Common myeloid progenitor, CD34-positive (primary cell): ENCODE measurements at regions not wholly inside any gene's neighbourhood (a gene's known extent, or its start where the extent isn't known, plus 50 kb on each side); places are given as distances from the start of the nearest gene placed in this dataset.
"Not testable (repeated sequence)": the region's sequence is repeated elsewhere in the genome, so short reads cannot be mapped to it uniquely, and the experiment has no call there.

Source experiments
- CTCF ChIA-PET: fragments of 350-600 bp; sonication (Branson Sonifier 250); formaldehyde crosslinking; loops from one replicate; lab custom pipeline; 2021; ENCODE audit warnings: antibody characterized with exemption; lab: Charles Lee
- POLR2A ChIA-PET: fragments of 350-600 bp; sonication (Branson Sonifier 250); formaldehyde crosslinking; loops from one replicate; lab custom pipeline; 2021; ENCODE audit warnings: antibody characterized with exemption; lab: Charles Lee
- DNase-seq, 3 donors: peaks; one replicate each; pipeline versions ENCODE4 v3.0.0 to v3.0.0-alpha.2; 2013
- H3K27ac ChIP-seq, 2 experiments: 1 replicate in 1 of 2; 2 replicates in 1 of 2; pipeline ENCODE4 v1.7.0; 2013; ENCODE audit warnings: inconsistent platforms in 2 of 2, low read length in 2 of 2, mild to moderate bottlenecking in 2 of 2, low read depth in 1 of 2, moderate library complexity in 1 of 2; ENCODE audit not compliant: severe bottlenecking in 2 of 2, insufficient read depth in 1 of 2, poor library complexity in 1 of 2
- H3K27me3 ChIP-seq, 5 experiments: replicated peaks in 2 of 5; 1 replicate in 3 of 5; 2 replicates in 2 of 5; pipeline versions ENCODE4 v1.6.1 to v1.7.0; 2013; ENCODE audit warnings: low read length in 4 of 5, mild to moderate bottlenecking in 2 of 5, moderate library complexity in 2 of 5, inconsistent platforms in 1 of 5; ENCODE audit not compliant: insufficient read depth in 5 of 5, control insufficient read depth in 4 of 5
- H3K36me3 ChIP-seq, 4 experiments: 1 replicate in 2 of 4; 2 replicates in 2 of 4; pipeline versions ENCODE4 v1.6.1 to v1.7.0; 2013; ENCODE audit warnings: low read length in 3 of 4, control low read depth in 1 of 4, mild to moderate bottlenecking in 1 of 4; ENCODE audit not compliant: control insufficient read depth in 4 of 4, insufficient read depth in 4 of 4
- H3K4me1 ChIP-seq, 4 experiments: 1 replicate in 3 of 4; 2 replicates in 1 of 4; pipeline versions ENCODE4 v1.6.1 to v1.7.1; 2013; ENCODE audit warnings: low read length in 3 of 4, mild to moderate bottlenecking in 3 of 4, control low read depth in 1 of 4, inconsistent platforms in 1 of 4, moderate library complexity in 1 of 4; ENCODE audit not compliant: control insufficient read depth in 4 of 4, insufficient read depth in 4 of 4; ENCODE audit errors: control extremely low read depth in 1 of 4
- H3K4me3 ChIP-seq, 7 experiments: 1 replicate in 4 of 7; 2 replicates in 3 of 7; pipeline versions ENCODE4 v1.5.1 to v1.7.0; 2013; ENCODE audit warnings: mild to moderate bottlenecking in 7 of 7, low read length in 6 of 7, moderate library complexity in 6 of 7, inconsistent platforms in 2 of 7, low read depth in 2 of 7, control low read depth in 1 of 7; ENCODE audit not compliant: insufficient read depth in 4 of 7, control insufficient read depth in 1 of 7; ENCODE audit errors: extremely low read depth in 1 of 7
- H3K9me3 ChIP-seq, 5 experiments: 1 replicate in 4 of 5; 2 replicates in 1 of 5; pipeline versions ENCODE4 v1.6.1 to v1.7.1; 2013; ENCODE audit warnings: low read length in 4 of 5, mild to moderate bottlenecking in 2 of 5, inconsistent platforms in 1 of 5, low read depth in 1 of 5, moderate library complexity in 1 of 5; ENCODE audit not compliant: control insufficient read depth in 4 of 5, insufficient read depth in 2 of 5; ENCODE audit errors: control extremely low read depth in 1 of 5
- WGBS: methylation state at CpG from one replicate; pipeline ENCODE4 v1.1.5; 2013; ENCODE audit not compliant: insufficient coverage; 5-methylcytosine and 5-hydroxymethylcytosine counted together

DNA sequence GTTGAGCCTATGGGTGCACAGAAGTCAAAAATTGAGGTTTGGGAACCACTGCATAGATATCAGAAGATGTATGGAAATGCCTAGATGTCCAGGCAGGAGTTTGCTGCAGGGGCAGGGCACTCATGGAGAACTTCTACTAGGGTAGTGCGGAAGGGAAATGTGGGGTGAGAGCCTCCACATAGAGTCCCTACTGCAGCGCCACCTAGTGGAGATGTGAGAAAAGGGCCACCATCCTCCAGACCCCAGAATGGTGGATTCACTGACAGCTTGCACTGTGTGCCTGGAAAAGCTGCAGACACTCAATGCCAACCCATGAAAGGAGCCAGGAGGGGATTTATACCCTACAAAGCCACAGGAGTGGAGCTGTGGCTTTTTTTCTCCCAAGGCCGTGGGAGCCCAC lies 133.7 kb downstream of the DEFB131A start:
- 81% methylated on average over 2 of the region's 3 CpGs for WGBS
- H3K36me3 ChIP-seq, H3K27ac ChIP-seq, H3K4me3 ChIP-seq, H3K27me3 ChIP-seq, H3K4me1 ChIP-seq, POLR2A ChIA-PET, DNase-seq, CTCF ChIA-PET: not testable (repeated sequence)
- H3K9me3 ChIP-seq: peaks cover 0 to 14% (median 2%) of the 10 kb centered on the region in 5 experiments

DNA sequence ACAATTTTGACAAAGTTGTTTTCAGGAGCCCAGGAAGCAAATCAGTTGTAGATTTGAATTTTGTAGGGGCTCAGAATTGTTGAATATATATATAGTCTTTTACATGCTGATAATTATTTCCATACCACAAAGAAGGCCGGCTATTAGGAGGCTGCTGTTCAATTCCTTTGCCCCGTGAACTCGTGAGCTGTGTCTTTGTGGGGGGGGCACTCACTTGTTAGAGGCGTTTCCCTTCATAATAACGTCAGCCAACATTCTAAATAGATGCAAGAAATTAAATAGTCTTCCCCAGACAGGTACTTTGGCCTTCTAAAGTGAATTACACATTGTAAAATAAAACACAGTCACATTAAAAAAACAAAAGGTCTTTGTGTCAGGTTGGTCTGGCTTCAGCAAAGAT lies 138.7 kb downstream of the DEFB131A start:
- H3K4me3 ChIP-seq, DNase-seq, H3K27ac ChIP-seq, H3K27me3 ChIP-seq, POLR2A ChIA-PET, CTCF ChIA-PET, H3K36me3 ChIP-seq, H3K4me1 ChIP-seq: not testable (repeated sequence)
- 100% methylated on average over 2 of the region's 5 CpGs for WGBS
- H3K9me3 ChIP-seq: peaks cover 0 to 12% (median 0%) of the 10 kb centered on the region in 5 experiments

DNA sequence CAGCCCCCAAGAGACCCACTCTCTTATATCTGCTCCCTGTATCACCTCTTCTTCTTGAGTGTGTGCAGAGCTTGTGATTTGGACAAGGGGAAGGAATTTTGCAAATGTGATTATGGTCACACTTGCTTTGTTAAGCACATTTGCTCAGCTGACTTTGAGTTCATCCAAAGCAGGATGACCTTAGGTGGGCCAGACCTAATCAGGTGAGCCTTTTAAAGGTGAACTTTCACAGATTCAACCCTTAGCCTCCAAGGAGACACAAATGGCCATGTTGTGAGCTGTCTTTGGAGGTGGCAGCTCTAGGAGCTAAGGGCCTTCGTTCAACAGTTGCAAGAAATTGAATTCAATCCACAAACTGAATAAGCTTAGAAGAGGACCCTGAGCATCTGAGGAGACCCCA lies 147.8 kb downstream of the DEFB131A start:
- CTCF ChIA-PET: no interaction called here

DNA sequence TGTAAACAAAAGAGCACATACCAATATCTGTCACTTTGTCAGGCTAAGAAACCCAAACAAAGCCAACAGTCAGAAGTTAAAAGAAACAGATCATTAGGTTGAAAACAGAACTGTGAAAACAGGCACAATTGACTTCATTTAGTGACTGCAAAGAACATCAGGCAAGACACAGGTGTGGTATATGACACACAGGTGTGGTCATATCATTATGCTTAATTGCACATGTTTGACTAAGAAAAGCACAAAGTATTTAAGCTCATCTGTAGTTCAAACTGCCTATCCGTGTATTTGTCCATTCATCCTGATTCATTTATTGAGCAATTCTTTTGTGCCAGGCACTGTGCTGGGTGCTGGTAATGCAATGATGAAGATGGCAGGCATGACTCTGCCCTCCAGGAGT lies 150.7 kb downstream of the DEFB131A start:
- 100% methylated on average over 1 of the region's 1 CpG for WGBS
- ChIA-PET CTCF (no interaction called here), POLR2A (no interaction called here)
- H3K4me3 ChIP-seq: no peak overlapping the region
- no peak overlapping the region for H3K27ac ChIP-seq
- H3K4me1 ChIP-seq: peaks cover 0 to 7% (median 0%) of the 10 kb centered on the region in 4 experiments
- H3K36me3 ChIP-seq: no peaks in the 10 kb centered on the region
- no peaks in the 10 kb centered on the region for H3K27me3 ChIP-seq
- DNase-seq: no peak
- peaks cover 0 to 5% (median 0%) of the 10 kb centered on the region in 5 experiments for H3K9me3 ChIP-seq

More for the DNA sequence above, 147.8 kb downstream of the DEFB131A start:
- no peak overlapping the region for H3K4me3 ChIP-seq
- WGBS: 100% methylated on average over 1 of the region's 1 CpG
- H3K9me3 ChIP-seq: peaks cover 0 to 5% (median 0%) of the 10 kb centered on the region in 5 experiments
- H3K27ac ChIP-seq: no peak overlapping the region
- POLR2A ChIA-PET: no interaction called here
- no peak for DNase-seq
- H3K36me3 ChIP-seq: no peaks in the 10 kb centered on the region
- H3K4me1 ChIP-seq: peaks cover 0 to 7% (median 0%) of the 10 kb centered on the region in 4 experiments
- no peaks in the 10 kb centered on the region for H3K27me3 ChIP-seq

DNA sequence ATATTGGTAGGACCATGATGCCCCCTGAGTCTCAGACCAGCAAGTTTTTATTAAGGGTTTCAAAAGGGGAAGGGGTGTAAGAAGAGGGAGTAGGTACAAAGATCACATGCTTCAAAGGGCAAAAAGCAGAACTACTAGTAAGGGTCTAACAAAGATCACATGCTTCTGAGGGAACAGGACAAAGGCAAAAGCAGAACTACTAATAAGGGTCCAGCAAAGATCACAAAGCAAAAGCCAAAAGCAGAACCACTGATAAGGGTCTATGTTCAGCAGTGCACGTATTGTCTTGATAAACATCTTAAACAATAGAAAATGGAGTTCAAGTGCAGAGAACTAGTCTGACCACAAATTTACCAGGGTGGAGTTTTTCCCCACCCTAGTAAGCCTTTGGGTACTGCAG lies 151.3 kb downstream of the DEFB131A start:
- H3K4me1 ChIP-seq, H3K27ac ChIP-seq, POLR2A ChIA-PET, CTCF ChIA-PET, H3K36me3 ChIP-seq, H3K9me3 ChIP-seq, H3K27me3 ChIP-seq, H3K4me3 ChIP-seq: not testable (repeated sequence)
- peak; percentile 32 to 86 (median 63) for DNase-seq
- WGBS: 17% methylated on average over 1 of the region's 1 CpG

DNA sequence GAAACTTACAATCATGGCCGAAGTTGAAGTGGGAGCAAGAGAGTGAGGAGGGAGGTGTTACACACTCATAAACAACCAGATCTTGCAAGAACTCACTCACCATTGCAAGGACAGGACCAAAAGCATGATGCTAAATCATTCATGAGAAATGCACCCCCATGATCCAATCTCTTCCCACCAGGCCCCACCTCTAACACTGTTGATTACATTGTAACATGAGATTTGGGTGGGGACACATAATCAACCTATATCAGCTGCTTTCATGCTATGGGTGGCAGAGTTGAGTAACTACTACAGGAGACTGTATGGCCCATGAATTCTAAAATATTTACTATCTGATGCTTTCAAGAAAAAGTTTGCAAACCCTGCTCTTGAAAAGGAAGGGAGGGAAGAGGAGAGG lies 155.1 kb downstream of the DEFB131A start:
- H3K9me3 ChIP-seq: peaks cover 0 to 5% (median 0%) of the 10 kb centered on the region in 5 experiments
- no peaks in the 10 kb centered on the region for H3K36me3 ChIP-seq
- DNase-seq: no peak
- H3K27ac ChIP-seq: no peak overlapping the region
- WGBS: no CpG with 5 or more reads among the region's 1 CpG
- no peak overlapping the region for H3K4me3 ChIP-seq
- CTCF ChIA-PET: no interaction called here
- POLR2A ChIA-PET: no interaction called here
- H3K27me3 ChIP-seq: no peaks in the 10 kb centered on the region
- H3K4me1 ChIP-seq: peaks cover 0 to 20% (median 9%) of the 10 kb centered on the region in 4 experiments

DNA sequence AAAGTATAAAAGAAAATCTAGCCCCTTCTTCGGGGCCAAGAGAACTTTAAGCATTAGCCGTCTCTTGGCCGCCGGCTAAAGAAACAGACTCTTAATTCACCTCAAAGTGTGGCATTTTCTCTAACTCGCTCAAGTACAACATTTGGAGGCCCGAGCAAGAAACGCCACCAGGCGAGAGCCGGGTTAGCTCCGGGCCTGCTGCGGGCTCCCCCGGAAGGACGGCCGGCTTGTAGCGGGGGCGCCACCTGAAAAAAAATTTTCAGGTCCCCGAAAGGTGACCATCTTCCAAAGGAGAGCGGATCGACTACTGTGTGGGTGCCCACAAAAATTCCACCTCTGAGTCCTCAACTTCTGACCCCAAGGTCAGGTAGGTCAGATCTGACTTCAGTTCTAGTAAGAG lies 156.0 kb downstream of the DEFB131A start:
- ChIA-PET CTCF (no interaction called here), POLR2A (no interaction called here)
- no peak for DNase-seq
- Histone ChIP-seq H3K4me3 (no peak overlapping the region), H3K9me3 (peaks cover 0 to 3% (median 0%) of the 10 kb centered on the region in 5 experiments), H3K4me1 (peaks cover 0 to 26% (median 10%) of the 10 kb centered on the region in 4 experiments), H3K36me3 (no peaks in the 10 kb centered on the region), H3K27ac (no peak overlapping the region), H3K27me3 (no peaks in the 10 kb centered on the region)
- 93% methylated on average over 18 of the region's 19 CpGs for WGBS
